CD14-positive monocyte (primary cell): ENCODE measurements at regions not wholly inside any gene's neighbourhood (a gene's known extent, or its start where the extent isn't known, plus 50 kb on each side); places are given as distances from the start of the nearest gene placed in this dataset.

Experiments
- DNase-seq, 3 donors: peaks; one replicate each; pipeline ENCODE4 v3.0.0-alpha.2; 2011 to 2022
- H2AFZ ChIP-seq: 2 replicates; pipeline ENCODE4 v1.6.0; 2012; ENCODE audit warnings: mild to moderate bottlenecking, low read depth, low read length, inconsistent platforms; ENCODE audit not compliant: insufficient read depth, poor library complexity, severe bottlenecking
- H3K27ac ChIP-seq, 2 donors: 1 replicate in 1 of 2; 2 replicates in 1 of 2; pipeline ENCODE4 v1.5.1; 2012 to 2013; ENCODE audit warnings: low read length in 2 of 2, control low read depth in 1 of 2, inconsistent platforms in 1 of 2, low read depth in 1 of 2, mild to moderate bottlenecking in 1 of 2
- H3K27me3 ChIP-seq, 2 donors: one replicate each; pipeline versions ENCODE4 v1.6.0 to v1.6.1; 2011 to 2013; ENCODE audit warnings: low read length in 2 of 2; ENCODE audit not compliant: control insufficient read depth in 2 of 2, insufficient read depth in 2 of 2
- H3K36me3 ChIP-seq, 2 donors: replicated peaks in 1 of 2; 1 replicate in 1 of 2; 2 replicates in 1 of 2; pipeline versions ENCODE4 v1.5.1 to v1.6.1; 2012 to 2013; ENCODE audit warnings: low read length in 2 of 2, control low read depth in 1 of 2, inconsistent platforms in 1 of 2, mild to moderate bottlenecking in 1 of 2; ENCODE audit not compliant: insufficient read depth in 2 of 2, control insufficient read depth in 1 of 2
- H3K4me1 ChIP-seq, 2 donors: 1 replicate in 1 of 2; 2 replicates in 1 of 2; pipeline versions ENCODE4 v1.5.1 to v1.6.1; 2012 to 2013; ENCODE audit warnings: low read length in 2 of 2, control low read depth in 1 of 2, inconsistent platforms in 1 of 2, mild to moderate bottlenecking in 1 of 2, moderate library complexity in 1 of 2; ENCODE audit not compliant: insufficient read depth in 2 of 2, control insufficient read depth in 1 of 2
- H3K4me2 ChIP-seq: replicated peaks from 2 replicates; pipeline ENCODE3; 2012; ENCODE audit warnings: low read length, moderate library complexity, mild to moderate bottlenecking; ENCODE audit not compliant: poor library complexity, severe bottlenecking; ENCODE audit errors: extremely low read depth
- H3K4me3 ChIP-seq, 3 experiments: fragments of 200-600 bp in 1 of 3; sonication (generic) in 1 of 3; replicated peaks in 1 of 3; 1 replicate in 2 of 3; 2 replicates in 1 of 3; pipeline ENCODE4 v1.5.1; 2011 to 2013; ENCODE audit warnings: low read length in 3 of 3, mild to moderate bottlenecking in 3 of 3, control low read depth in 2 of 3, low read depth in 2 of 3, inconsistent platforms in 1 of 3, moderate library complexity in 1 of 3
- H3K79me2 ChIP-seq: 2 replicates; pipeline ENCODE4 v1.6.0; 2012; ENCODE audit warnings: mild to moderate bottlenecking, control low read depth, inconsistent platforms, low read length, moderate library complexity; ENCODE audit not compliant: insufficient read depth
- H3K9ac ChIP-seq: 2 replicates; pipeline ENCODE4 v1.6.0; 2017; ENCODE audit warnings: low read length, mild to moderate bottlenecking; ENCODE audit not compliant: insufficient read depth, poor library complexity, severe bottlenecking
- H3K9me3 ChIP-seq, 2 donors: replicated peaks in 1 of 2; 1 replicate in 1 of 2; 2 replicates in 1 of 2; pipeline versions ENCODE4 v1.5.1 to v1.6.1; 2012 to 2013; ENCODE audit warnings: low read length in 2 of 2, control low read depth in 1 of 2; ENCODE audit not compliant: control insufficient read depth in 1 of 2, insufficient read depth in 1 of 2
- H4K20me1 ChIP-seq: 2 replicates; pipeline ENCODE4 v1.6.0; 2012; ENCODE audit warnings: mild to moderate bottlenecking, low read length, control low read depth, moderate library complexity; ENCODE audit not compliant: insufficient read depth
- H3K27ac Mint-ChIP-seq, 7 donors: one replicate each; pipeline ENCODE4 v1.8.0; 2020; ENCODE audit warnings: mild to moderate bottlenecking in 7 of 7, mixed read lengths in 7 of 7, moderate library complexity in 6 of 7, inconsistent platforms in 2 of 7
- H3K27me3 Mint-ChIP-seq, 3 donors: one replicate each; pipeline ENCODE4 v1.8.0; 2021 to 2022; ENCODE audit warnings: low read depth in 3 of 3, mild to moderate bottlenecking in 3 of 3, mixed read lengths in 3 of 3, moderate library complexity in 3 of 3, inconsistent platforms in 1 of 3
- H3K36me3 Mint-ChIP-seq, 2 donors: one replicate each; pipeline ENCODE4 v1.8.0; 2020; ENCODE audit warnings: mixed read lengths in 2 of 2, inconsistent platforms in 1 of 2, mild to moderate bottlenecking in 1 of 2
- H3K4me1 Mint-ChIP-seq: one replicate; pipeline ENCODE4 v1.8.0; 2020; ENCODE audit warnings: mild to moderate bottlenecking, mixed read lengths
- H3K4me3 Mint-ChIP-seq, 2 donors: one replicate each; pipeline ENCODE4 v1.8.0; 2020; ENCODE audit warnings: mild to moderate bottlenecking in 2 of 2, mixed read lengths in 2 of 2, moderate library complexity in 1 of 2
- H3K9me3 Mint-ChIP-seq, 7 donors: one replicate each; pipeline ENCODE4 v1.8.0; 2020 to 2022; ENCODE audit warnings: mixed read lengths in 7 of 7, mild to moderate bottlenecking in 6 of 7, moderate library complexity in 6 of 7, inconsistent platforms in 2 of 7
- CTCF ChIP-seq: fragments of 200-600 bp; IDR thresholded peaks from one replicate; pipeline ENCODE4 v1.8.0; 2022; ENCODE audit warnings: antibody characterized with exemption, mild to moderate bottlenecking
- WGBS: methylation state at CpG from one replicate; pipeline ENCODE4 v1.1.5; 2013; ENCODE audit warnings: missing lambda C conversion rate; ENCODE audit not compliant: insufficient coverage; 5-methylcytosine and 5-hydroxymethylcytosine counted together
- intact Hi-C, 2 donors: fragments of 100-400 bp; cut with micrococcal nuclease; formaldehyde crosslinking; loops; one replicate each; pipeline versions ENCODE4 v1.15.0 to v1.15.1; 2023

GRCh38 chrX:9234315-9234714 is 200.4 kb upstream of the FAM9B start:
- no peak overlapping the region for H2AFZ ChIP-seq
- no peak overlapping the region for H3K4me3 ChIP-seq
- no peak for TF ChIP-seq CTCF
- no peaks in the 10 kb centered on the region for H4K20me1 ChIP-seq
- H3K27ac ChIP-seq = no peak overlapping the region
- peaks cover 15% of the 10 kb centered on the region for H3K4me1 Mint-ChIP-seq
- no peak overlapping the region for H3K4me3 Mint-ChIP-seq
- no peak overlapping the region for H3K27ac Mint-ChIP-seq
- H3K79me2 ChIP-seq = no peaks in the 10 kb centered on the region
- no peaks in the 10 kb centered on the region for H3K36me3 ChIP-seq
- 94% methylated on average over 2 of the region's 3 CpGs for WGBS
- H3K9me3 Mint-ChIP-seq = peaks cover 0 to 4% (median 0%) of the 10 kb centered on the region in 7 donors
- no peaks in the 10 kb centered on the region for H3K9me3 ChIP-seq
- H3K9ac ChIP-seq = no peak overlapping the region
- DNase-seq = no peak
- H3K36me3 Mint-ChIP-seq = no peaks in the 10 kb centered on the region
- H3K4me1 ChIP-seq = peaks cover 0 to 4% of the 10 kb centered on the region in 2 donors
- no peak overlapping the region for H3K4me2 ChIP-seq
- H3K27me3 Mint-ChIP-seq = peaks cover 3 to 16% (median 4%) of the 10 kb centered on the region in 3 donors
- intact Hi-C loops = no loop called here
- peaks cover 0 to 41% of the 10 kb centered on the region in 2 donors for H3K27me3 ChIP-seq

GRCh38 chrX:9235722-9236121 is 201.8 kb upstream of the FAM9B start:
- no peak overlapping the region for H3K4me3 Mint-ChIP-seq
- peaks cover 0 to 4% of the 10 kb centered on the region in 2 donors for H3K4me1 ChIP-seq
- H3K27me3 ChIP-seq = peaks cover 0 to 32% of the 10 kb centered on the region in 2 donors
- no peaks in the 10 kb centered on the region for H3K36me3 ChIP-seq
- peaks cover 0 to 2% (median 0%) of the 10 kb centered on the region in 7 donors for H3K9me3 Mint-ChIP-seq
- peaks cover 3 to 17% (median 4%) of the 10 kb centered on the region in 3 donors for H3K27me3 Mint-ChIP-seq
- H3K27ac Mint-ChIP-seq = no peak overlapping the region
- H4K20me1 ChIP-seq = no peaks in the 10 kb centered on the region
- H3K4me3 ChIP-seq = no peak overlapping the region
- H3K36me3 Mint-ChIP-seq = no peaks in the 10 kb centered on the region
- no peak for DNase-seq
- no CpG with 5 or more reads among the region's 3 CpGs for WGBS
- no peak overlapping the region for H2AFZ ChIP-seq
- no peak for TF ChIP-seq CTCF
- H3K9ac ChIP-seq = no peak overlapping the region
- intact Hi-C loops = no loop called here
- no peaks in the 10 kb centered on the region for H3K79me2 ChIP-seq
- H3K27ac ChIP-seq = no peak overlapping the region
- peaks cover 15% of the 10 kb centered on the region for H3K4me1 Mint-ChIP-seq
- no peak overlapping the region for H3K4me2 ChIP-seq
- H3K9me3 ChIP-seq = no peaks in the 10 kb centered on the region
